GOT3 (cell line): ENCODE measurements at regions not wholly inside any gene's neighbourhood (a gene's known extent, or its start where the extent isn't known, plus 50 kb on each side); places are given as distances from the start of the nearest gene placed in this dataset.
"Not testable (repeated sequence)": the region's sequence is repeated elsewhere in the genome, so short reads cannot be mapped to it uniquely, and the experiment has no call there.

Source experiments
- DNase-seq: peaks from one replicate; lab custom pipeline; 2025; ENCODE audit warnings: mixed read lengths; lab: John Stamatoyannopoulos, UW

DNA sequence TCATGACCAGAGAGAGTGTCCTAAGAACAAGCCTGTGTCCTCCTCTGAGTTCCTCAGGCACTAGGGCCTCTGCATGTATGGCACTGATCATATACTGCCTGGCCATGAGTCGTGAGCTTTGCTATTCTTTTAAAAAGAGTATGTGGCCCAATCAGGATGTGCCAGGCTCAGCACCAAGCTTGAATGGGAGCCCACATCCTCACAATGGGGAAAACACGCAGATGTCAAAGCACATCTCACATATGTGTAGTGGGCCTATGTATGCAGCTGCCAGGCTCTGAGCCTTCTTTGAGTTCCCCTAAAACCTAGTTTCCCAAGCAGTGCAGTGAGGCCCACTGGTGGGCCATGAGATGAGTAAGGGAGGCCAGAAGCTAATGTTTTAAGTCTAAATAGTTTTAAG lies 69.9 kb upstream of the SLC1A4 start:
- DNase-seq: no peak

DNA sequence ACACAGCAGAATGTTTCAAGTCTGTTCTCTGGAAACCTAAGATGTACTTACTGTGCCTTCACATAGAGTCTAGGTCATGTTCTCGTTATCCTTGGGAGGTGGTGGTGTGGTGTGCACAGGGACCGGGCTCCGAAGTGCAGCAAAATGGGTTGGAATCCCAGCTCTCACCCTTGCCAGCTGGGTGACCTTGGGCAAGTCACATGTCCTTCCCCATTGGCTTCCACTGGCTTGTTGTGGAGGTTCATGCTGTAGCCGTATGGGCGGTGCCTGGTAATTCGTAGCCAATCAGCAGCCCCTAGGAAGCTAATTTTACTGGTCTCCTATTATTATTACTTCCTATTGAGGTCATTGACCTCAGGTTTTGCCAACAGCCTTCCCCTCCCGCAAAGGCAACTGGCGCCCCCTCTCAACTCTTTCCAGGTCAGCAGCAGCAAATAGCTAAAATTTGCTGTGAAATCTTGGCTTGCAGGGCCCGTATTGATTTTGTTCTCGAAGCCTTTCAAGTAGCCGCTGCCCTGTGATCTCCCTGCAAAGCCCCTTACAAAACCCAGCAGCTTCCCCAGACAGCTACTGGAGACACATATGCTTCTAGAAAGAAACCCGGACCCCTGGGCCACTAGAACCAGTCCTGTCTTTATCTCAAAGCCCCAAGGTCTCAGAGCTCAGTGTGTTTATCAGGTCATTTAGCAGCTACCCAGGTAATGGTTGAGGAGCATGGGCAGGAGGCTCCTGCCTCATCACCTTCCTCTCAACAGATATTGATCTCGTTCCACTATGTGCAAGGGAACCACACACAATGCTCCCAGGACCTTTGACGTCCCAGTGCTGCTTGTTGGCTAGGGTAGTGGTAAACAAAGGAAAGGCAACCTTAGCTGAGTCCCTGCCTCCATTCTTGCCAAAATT lies 66.5 kb upstream of the SLC1A4 start:
- DNase-seq: no peak

DNA sequence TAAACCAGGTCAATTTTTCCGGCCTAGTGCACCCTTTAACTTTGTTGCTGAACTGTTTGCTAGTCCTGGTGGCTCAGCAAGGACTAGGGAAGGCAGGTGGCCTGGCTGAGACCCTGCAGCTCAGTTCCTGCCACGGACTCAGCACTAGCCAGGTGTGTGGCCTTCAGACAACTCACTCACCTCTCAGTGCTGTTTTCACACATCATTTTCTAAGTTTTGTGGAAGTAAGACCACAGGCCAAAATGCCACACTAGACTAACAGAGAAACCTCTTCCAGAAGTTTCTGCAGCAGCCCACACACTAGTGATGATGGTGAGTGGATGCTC lies 65.9 kb upstream of the SLC1A4 start:
- no peak for DNase-seq

DNA sequence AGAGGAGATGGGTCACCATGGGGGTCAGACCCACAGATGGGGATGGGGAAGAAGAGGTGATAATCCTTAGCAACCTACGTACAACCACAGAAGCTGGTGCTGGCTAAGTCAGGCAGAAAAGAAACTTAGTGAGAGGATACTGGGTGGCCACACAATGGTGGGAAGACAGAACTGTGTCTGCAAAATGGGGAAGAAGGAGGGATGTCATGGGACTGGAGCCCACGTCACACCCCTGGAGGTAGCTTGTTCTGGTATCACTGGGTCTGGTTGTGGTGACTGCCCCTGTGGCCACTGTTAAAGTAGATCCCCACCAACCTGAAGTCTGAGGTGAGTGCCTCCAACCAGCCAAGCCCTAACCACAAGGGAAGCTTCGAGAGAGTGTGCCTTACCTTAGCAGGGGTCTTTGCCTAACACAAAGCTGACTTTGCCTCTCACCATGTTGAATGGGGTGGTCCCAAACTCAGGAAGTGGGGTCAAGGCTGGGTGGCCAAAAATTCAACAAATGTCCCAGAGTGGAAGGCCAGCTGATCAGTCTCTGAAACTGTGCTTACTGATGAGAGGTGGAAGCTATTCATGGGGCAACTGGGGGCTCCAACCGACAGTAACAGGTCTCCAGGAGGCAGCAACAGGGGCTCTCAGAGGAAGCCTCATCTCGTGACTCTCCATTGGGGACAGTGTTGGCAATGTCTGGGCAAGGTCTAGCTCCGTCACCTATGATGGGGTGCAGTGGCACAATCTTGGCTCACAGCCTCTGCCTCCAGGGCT lies 64.8 kb upstream of the SLC1A4 start:
- DNase-seq: no peak

DNA sequence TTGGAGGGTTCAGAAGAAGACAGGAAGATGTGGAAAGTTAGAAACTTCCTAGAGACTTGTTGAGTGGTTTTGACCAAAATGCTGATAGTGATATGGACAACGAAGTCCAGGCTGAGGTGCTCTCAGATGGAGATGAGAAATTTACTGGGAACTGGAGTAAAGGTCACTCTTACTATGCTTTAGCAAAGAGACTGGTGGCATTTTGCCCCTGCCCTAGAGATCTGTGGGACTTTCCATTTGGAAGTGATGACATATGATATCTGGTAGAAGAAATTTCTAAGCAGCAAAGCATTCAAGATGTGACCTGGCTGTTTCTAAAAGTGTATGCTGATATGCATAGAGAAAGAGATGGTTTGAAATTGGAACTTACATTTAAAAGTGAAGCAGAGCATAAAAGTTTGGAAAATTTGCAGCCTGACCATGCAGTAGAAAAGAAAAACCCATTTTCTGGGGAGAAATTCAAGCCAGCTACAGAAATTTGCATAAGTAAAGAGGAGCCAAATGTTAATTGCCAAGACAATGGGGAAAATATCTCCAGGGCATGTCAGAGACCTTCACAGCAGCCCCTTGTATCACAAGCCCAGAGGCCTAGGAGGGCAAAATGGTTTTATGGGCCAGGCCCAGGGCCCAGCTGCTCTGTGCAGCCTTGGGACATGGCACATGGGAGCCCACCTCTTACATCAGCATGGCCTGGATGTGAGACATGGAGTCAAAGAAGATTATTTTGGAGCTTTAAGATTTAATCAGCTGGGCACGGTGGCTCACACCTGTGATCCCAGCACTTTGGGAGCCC lies 63.1 kb upstream of the SLC1A4 start:
- not testable (repeated sequence) for DNase-seq

DNA sequence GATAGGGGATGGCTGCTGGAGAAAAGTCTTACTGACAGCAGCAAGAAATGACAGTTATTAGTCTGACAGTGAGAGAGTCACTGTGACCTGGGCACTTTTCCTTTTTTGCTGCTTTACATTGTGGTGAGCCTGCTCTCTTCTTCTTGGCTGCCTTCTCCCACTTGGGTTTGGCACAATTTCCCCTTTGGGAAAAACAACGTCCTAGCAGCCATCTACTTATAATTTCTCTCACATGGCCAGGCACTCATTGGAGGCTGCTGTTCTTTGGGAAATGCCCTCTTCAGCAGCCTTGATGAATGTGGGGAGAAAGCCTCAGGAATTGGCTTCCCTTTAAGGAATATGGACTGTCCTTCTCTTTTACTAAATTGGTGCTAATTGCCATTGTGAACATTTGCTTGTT lies 60.4 kb upstream of the SLC1A4 start:
- DNase-seq: no peak

DNA sequence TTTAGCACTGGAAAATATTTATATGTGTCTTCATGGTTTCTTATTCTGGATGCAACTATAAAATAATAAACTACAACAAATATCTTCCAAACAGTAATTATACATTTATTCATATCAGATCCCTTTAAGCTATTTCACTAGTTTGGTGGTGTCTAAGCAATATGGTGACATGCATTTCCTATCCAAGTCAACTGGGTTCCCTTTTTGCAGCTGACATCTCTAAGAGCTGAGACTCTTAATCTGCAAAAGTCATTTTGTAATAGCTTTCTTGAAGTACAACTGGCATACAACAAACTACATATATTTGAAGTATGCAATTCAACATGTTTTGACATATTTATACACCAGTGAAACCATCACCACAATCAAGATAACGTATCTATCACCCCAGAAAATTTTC lies 59.9 kb upstream of the SLC1A4 start:
- DNase-seq: no peak

DNA sequence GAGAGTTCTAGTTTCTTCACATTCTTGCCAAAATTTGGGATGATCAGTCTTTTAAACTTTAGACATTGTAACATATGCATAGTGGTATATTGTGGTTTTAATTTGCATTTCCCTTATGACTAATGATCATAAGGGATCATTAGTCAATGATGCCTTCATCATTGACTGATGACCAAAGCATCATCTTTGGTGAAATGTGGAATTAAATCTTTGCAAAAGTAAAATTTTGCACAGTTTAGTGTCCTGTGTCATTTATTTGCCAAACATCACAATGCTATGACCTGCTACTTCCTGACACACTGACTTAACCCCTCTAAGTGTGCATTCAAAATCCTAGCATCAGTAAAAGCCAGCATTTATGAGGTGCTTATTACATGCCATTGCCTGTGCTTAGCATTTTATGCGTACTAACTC lies 58.9 kb upstream of the SLC1A4 start:
- no peak for DNase-seq

DNA sequence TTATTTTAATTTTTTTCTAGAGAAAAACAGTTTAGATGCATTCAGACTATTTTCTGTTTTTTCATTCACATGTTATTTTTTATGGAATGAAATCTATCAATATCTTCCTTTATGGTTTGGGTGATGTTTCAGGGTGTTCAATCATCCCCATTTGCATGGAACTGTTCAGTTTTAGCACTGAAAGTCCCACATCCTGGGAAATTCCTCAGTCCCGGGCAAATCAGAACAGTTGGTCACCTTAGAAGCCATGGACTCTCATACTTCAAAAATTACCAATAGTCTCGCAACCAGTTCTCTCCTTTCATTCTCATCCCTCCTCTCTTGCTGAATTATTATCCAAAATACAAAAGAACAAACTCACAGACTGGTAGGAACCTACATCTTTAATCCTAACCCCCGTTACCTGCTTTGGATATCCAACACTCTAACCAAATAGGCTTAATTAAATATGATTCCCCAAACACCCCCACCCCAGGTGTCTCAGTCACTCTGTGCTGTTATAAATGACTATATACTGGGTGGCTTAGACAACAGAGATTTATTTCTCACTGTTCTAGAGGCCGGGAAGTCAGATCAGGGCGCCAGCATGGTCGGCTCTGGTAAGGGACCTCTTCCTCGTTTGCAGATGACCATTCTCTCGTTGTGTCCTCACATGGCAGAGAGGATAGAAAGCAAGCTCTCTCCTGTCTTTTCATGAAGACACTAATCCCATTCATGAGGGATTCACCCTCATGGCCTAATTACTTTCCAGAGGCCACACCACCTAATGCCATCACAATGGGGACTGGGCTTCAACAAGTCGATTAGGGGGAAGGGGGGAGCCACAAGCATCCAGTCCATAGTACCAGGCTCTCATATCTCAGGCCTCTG lies 57.7 kb upstream of the SLC1A4 start:
- no peak for DNase-seq

DNA sequence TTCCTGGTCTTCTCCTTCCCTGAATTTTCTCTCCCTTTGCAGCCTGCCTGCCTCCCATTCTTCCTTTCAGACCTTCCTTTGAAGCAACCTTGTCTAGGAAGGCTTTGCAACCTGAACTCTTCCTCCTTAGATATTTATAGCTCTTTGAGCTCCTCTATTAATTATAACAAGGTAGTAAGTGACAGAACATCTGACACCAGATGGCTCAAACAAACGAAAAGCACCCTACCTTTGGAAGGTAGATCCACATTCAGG lies 57.2 kb upstream of the SLC1A4 start:
- DNase-seq: no peak

DNA sequence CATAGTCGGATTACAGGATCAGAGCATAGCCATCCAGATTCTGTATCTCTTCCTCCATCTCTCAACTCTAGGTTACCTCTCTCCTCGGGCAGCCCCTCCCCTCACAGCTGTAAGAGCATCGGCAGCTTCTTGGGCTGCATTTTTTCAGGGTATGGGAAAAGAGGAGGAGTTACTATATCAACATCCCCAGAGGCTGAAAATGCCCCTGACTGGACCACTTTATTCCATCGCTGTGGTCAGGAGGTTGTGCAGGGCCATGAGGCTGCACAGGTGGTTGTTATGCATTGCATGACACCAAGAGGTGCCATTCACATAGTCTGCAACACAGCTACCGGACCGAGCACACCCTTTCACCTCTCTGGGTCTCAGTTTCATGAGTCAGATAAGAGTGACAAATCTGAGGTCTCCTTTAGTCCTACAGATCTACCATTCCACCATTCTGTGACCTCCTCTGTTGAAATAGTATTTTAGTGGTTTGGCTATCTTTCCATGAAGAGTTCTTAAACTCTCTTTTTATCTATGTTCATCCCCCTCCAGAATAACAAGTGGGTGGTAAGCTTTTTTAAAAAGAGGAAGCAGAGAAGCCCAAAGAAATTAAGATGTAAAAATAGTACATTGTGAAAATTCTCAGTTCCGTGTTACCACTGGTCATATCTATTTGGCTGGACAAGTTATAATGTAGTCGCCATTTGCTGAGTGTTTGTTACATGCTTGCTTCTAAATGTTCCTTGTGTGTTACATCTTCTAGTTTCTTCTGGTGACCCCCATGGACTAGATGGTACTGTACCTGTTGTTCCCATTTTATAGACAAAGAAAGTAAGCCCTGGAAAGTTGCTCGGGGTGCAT lies 56.6 kb upstream of the SLC1A4 start:
- DNase-seq: no peak

DNA sequence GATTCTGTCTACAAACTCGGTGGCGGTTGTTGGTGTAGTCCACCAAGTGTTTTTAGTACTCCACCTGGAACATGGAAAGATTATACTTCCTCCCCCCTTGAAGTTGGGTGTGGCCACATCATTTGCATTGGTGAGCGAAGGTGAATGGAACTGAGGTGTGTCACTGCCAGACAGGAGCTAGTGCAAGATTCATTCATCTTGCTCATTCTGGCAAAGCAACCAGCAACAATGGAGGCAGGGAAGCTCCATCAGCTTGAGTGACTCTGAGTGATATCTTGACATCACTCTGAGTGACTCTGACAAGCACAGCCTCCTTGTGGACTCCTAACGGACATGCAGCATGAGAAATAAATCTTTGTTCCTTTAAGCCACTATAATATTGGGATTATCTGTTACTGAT lies 54.7 kb upstream of the SLC1A4 start:
- DNase-seq: no peak

DNA sequence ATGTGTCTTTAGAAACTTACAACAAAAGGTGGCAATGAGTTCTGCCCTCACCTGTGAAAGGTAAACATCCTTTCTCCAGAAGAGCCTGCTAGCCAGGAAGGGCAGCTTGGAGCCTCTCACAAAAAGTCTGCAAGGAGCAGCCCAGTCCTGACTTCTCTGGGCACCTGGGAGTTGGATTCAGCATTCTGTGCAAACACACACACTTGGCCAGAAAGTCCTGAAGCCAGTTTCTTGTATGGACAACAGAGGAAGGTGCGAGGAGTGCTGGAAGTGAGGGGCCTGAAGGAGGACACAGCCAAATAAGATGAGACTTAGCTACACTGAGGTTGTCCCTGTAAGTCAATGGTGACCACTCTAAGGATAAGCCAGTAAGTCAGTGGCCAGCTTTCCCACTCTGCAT lies 52.4 kb upstream of the SLC1A4 start:
- DNase-seq: no peak

DNA sequence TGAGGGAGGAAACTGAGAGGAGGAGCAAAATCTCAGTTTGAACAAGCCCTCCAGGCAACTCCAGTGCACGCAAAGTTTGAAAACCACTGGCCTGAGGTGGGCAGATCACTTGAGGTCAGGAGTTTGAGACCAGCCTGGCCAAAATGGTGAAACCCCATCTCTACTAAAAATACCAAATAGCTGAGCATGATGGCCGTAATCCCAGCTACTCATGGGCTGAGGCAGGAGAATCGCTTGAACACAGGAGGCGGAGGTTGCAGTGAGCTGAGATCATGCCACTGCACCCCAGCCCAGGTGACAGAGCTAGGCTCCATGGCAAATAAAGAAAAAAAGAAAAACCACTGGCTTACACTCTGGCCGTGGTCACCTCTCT lies 51.9 kb upstream of the SLC1A4 start:
- DNase-seq: not testable (repeated sequence)

DNA sequence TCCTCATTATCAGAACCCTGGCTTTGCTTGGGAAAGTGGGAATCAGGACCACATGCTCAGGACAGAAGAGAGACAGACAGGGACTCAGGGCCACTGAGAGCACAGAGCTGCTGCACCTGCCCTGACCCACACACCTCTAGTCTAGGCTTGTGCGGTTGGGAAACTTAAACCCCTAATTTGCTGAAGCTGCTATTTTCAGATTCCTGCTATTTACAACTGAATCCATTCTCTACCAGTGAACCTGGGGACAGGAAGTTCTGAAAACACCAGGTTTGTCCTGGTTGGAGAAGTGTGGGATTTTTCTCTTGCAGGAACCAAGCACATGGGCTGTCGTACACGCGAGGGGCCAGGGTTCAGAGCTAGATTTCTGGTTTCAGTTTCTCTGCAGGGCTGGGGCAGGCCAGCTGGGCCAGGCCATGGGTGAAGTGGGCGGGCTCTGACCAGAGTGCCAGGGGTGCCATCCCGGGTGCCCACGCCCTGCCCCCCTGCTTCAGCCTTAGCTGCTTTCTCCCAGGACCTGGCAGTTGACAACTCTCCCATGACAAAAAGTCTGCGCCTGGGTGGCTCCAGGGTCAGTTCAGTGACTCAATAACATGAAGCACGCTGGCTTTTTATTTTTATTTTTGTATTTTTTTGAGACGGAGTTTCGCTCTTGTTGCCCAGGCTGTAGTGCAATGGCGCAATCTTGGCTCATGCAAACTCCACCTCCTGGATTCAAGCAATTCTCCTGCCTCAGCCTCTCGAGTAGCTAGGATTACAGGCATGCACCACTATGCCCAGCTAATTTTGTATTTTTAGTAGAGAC lies 51.3 kb upstream of the SLC1A4 start:
- no peak for DNase-seq

DNA sequence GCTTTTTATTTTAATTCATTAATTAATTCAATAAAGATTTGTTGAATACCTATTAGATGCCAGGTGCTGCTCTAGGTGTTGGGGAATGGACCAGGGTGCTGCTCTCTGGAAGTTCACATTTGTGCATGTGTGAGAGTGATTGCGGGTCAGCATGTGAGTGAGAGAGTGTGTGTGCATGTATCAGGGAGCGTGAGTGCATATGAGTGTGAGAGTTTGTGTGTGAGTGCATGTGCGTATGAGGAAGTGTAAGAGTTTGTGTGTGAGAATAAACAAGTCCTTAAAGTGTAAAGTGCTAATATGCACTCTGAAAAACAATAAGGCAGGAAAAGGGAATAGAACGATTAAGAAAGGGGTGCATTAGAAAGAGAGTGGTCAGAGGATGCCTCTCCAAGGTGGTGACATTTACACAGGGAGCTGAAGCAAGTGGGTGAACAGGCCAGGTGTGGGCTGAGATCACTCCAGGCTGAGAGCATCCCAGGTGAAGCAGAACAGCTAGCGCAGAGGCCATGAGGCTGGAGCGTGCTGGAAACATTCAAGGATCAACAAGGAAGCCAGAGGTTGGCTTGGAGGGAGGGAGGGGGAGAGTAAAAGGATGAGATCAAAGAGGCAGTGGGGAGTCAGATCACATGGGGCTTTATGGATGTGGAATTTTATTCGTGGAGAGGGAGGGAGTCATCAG lies 50.5 kb upstream of the SLC1A4 start:
- DNase-seq: no peak

DNA sequence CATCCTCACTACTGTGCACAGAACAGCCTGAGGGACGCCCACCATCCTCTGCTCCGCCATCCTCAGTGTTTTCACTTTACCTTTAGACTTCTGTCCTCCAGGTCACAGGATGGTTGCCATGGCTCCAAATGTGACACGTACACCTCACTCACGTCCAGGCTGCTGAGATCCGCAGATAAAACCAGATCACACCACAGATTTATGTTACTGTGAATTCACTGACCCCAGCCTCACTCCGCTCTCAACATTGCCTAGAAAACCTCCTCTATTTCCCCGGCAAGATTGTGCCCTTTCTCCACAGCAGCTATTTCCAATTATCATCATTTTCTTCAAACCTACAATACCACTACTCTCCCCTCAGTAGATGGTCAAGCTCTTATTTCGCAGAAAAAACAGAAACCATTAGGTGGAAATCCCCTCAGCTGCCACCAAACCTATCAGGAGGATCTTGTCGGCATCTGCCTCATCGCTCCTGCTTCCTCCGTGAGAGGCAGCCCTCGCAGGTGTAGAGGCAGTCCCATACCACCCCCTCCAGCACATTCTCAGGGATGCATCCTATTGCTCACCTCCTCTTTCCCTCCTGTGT lies 49.8 kb upstream of the SLC1A4 start:
- no peak for DNase-seq
